DOHH2 (cell line): ENCODE measurements at regions not wholly inside any gene's neighbourhood (a gene's known extent, or its start where the extent isn't known, plus 50 kb on each side); places are given as distances from the start of the nearest gene placed in this dataset.

ENCODE experiments used
- H3F3A ChIP-seq: fragments of 200-600 bp; sonication (generic), shearing (Covaris generic); 2 replicates; pipeline ENCODE4 v1.6.0; 2016; ENCODE audit warnings: antibody characterized with exemption, mild to moderate bottlenecking; ENCODE audit not compliant: control insufficient read depth, insufficient read depth
- H3K27ac ChIP-seq: fragments of 200-600 bp; sonication (generic); 2 replicates; pipeline ENCODE4 v1.5.1; 2014; ENCODE audit warnings: low read depth, mild to moderate bottlenecking, low read length, moderate library complexity
- H3K27me3 ChIP-seq: fragments of 200-600 bp; sonication (generic); 2 replicates; pipeline ENCODE4 v1.6.1; 2014; ENCODE audit warnings: mild to moderate bottlenecking, low read length, mixed read lengths; ENCODE audit not compliant: control insufficient read depth
- H3K36me3 ChIP-seq: fragments of 200-600 bp; sonication (generic); 2 replicates; pipeline ENCODE4 v1.6.1; 2014; ENCODE audit warnings: mild to moderate bottlenecking, low read length, moderate library complexity, mixed read lengths; ENCODE audit not compliant: control insufficient read depth
- H3K4me1 ChIP-seq: fragments of 200-600 bp; sonication (generic); 2 replicates; pipeline ENCODE4 v1.6.1; 2014; ENCODE audit warnings: mild to moderate bottlenecking, low read length, mixed read lengths; ENCODE audit not compliant: control insufficient read depth
- H3K4me2 ChIP-seq: fragments of 200-600 bp; sonication (generic); 2 replicates; pipeline ENCODE4 v1.6.0; 2014; ENCODE audit warnings: mild to moderate bottlenecking, low read length, moderate library complexity
- H3K4me3 ChIP-seq: fragments of 200-600 bp; sonication (generic); 2 replicates; pipeline ENCODE4 v1.5.1; 2014; ENCODE audit warnings: mild to moderate bottlenecking, low read length, mixed read lengths
- H3K79me2 ChIP-seq: fragments of 200-600 bp; sonication (generic); 2 replicates; pipeline ENCODE4 v1.6.1; 2014; ENCODE audit warnings: mild to moderate bottlenecking, low read length, mixed read lengths; ENCODE audit not compliant: control insufficient read depth
- H3K9me2 ChIP-seq: fragments of 200-600 bp; sonication (generic); replicated peaks from 2 replicates; pipeline ENCODE4 v1.6.1; 2014; ENCODE audit warnings: mild to moderate bottlenecking, low read length, mixed read lengths; ENCODE audit not compliant: control insufficient read depth
- H3K9me3 ChIP-seq: fragments of 200-600 bp; sonication (generic); 2 replicates; pipeline ENCODE4 v1.6.1; 2014; ENCODE audit warnings: antibody characterized with exemption, low read length, mixed read lengths; ENCODE audit not compliant: control insufficient read depth, insufficient read depth
- H4K20me1 ChIP-seq: fragments of 200-600 bp; sonication (generic); 2 replicates; pipeline ENCODE4 v1.6.0; 2014; ENCODE audit warnings: low read depth, mild to moderate bottlenecking, antibody characterized with exemption, low read length, moderate library complexity; ENCODE audit not compliant: control insufficient read depth, insufficient read depth
- CTCF ChIP-seq: fragments of 200-600 bp; sonication (generic); IDR thresholded peaks from one replicate; pipeline ENCODE4 v1.5.1; 2014; ENCODE audit warnings: antibody characterized with exemption, mild to moderate bottlenecking, low read depth, low read length; ENCODE audit not compliant: poor library complexity, severe bottlenecking
- EZH2phosphoT487 ChIP-seq: fragments of 200-600 bp; sonication (generic); IDR thresholded peaks from 2 replicates; pipeline ENCODE4 v1.6.1; 2017; ENCODE audit warnings: borderline replicate concordance, mild to moderate bottlenecking, antibody characterized with exemption, low read length, moderate library complexity, mixed read lengths

GRCh38 chr21:16279731-16280581 is 550.2 kb downstream of the USP25 start:
- H3K4me2 ChIP-seq: no peak overlapping the region
- no peaks in the 10 kb centered on the region for H3K9me2 ChIP-seq
- H3K79me2 ChIP-seq: no peaks in the 10 kb centered on the region
- H3K9me3 ChIP-seq: no peaks in the 10 kb centered on the region
- no peaks in the 10 kb centered on the region for H3K36me3 ChIP-seq
- no peaks in the 10 kb centered on the region for H3K4me1 ChIP-seq
- H3F3A ChIP-seq: no peaks in the 10 kb centered on the region
- no peaks in the 10 kb centered on the region for H4K20me1 ChIP-seq
- H3K27me3 ChIP-seq: no peaks in the 10 kb centered on the region
- no peak for TF ChIP-seq EZH2phosphoT487
- TF ChIP-seq CTCF: no peak
- H3K4me3 ChIP-seq: no peak overlapping the region
- no peak overlapping the region for H3K27ac ChIP-seq

DNA sequence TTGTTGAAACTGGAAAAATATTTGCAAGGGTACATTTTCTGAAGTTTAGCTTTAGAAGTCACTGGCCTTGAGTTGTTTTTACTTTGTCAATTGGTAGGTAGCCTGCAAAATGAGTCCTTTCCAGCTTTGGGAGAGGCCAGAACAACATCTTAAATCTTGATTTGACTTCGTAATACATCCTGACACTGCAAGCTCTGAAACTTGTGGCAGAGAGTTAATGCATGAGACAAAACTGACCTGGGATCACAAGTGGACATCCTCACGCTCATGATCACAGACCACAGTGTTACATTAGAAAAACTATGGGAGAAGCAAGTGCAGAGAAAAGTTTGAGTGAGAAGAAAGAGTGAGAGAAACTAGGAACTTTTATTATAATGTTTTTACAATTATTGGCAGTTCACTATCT is 550.9 kb downstream of the USP25 start:
- Histone ChIP-seq H4K20me1 (no peaks in the 10 kb centered on the region), H3K4me1 (no peaks in the 10 kb centered on the region), H3K79me2 (no peaks in the 10 kb centered on the region), H3F3A (no peaks in the 10 kb centered on the region), H3K4me3 (no peak overlapping the region), H3K27ac (no peak overlapping the region), H3K27me3 (no peaks in the 10 kb centered on the region), H3K4me2 (no peak overlapping the region), H3K9me3 (no peaks in the 10 kb centered on the region), H3K36me3 (no peaks in the 10 kb centered on the region), H3K9me2 (no peaks in the 10 kb centered on the region)
- TF ChIP-seq EZH2phosphoT487: no peak
- TF ChIP-seq CTCF: no peak

DNA sequence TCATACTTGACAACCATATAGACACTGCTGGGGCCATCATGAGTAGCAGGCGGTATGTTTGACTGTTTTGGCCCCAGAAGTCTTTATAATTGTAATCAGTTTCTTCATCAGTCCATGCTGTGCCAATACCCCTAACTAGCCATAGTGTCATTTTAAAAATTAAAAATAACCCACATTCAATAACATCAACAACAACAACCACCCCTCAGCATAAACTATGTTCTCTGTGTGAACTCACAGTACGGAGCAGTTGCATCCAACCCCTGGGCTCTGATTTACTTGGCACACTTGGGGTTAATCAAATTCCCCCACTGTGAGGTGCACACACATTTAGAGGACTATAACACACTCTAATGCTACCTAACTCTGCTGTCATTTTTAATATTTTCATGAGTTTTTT is 553.7 kb downstream of the USP25 start:
- Histone ChIP-seq H3K27me3 (no peaks in the 10 kb centered on the region), H3K4me3 (no peak overlapping the region), H3K4me2 (no peak overlapping the region), H3K27ac (no peak overlapping the region), H3K4me1 (no peaks in the 10 kb centered on the region), H3F3A (no peaks in the 10 kb centered on the region), H4K20me1 (no peaks in the 10 kb centered on the region), H3K9me3 (no peaks in the 10 kb centered on the region), H3K79me2 (no peaks in the 10 kb centered on the region), H3K36me3 (no peaks in the 10 kb centered on the region), H3K9me2 (no peaks in the 10 kb centered on the region)
- TF ChIP-seq CTCF (no peak), EZH2phosphoT487 (no peak)
